ENCODE measurements at regions not wholly inside any gene's neighbourhood (a gene's known extent, or its start where the extent isn't known, plus 50 kb on each side); places are given as distances from the start of the nearest gene placed in this dataset.

DNA sequence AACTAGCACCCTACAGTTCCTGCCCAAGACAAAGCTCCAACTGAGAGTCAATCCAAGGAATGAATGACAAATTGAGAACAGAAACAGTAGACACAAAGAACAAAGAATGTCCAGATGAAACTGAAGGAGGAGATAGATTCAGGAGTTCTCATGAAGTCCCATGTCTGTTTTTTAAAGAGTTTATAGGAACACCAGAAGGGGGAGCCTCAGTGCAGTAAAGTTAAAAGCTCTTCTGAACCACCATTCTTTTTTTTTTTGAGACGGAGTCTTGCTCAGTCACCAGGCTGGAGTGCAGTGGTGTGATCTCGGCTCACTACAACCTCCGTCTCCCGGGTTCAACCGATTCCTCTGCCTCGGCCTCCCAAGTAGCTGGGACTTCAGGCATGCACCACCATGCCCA is 323.6 kb downstream of the MRPL39 start:
- CTCF ChIA-PET: interaction anchor here (0.6 to 1.5 kb wide), 15 partner anchors 10 to 931 kb away, joined by 3 to 8 read pairs (median 3); no protein-coding TSS in a partner anchor
- Histone ChIP-seq H3K36me3 (ENCODE audit: control insufficient read depth in 2 of 2, insufficient read depth in 1 of 2, low read length in 2 of 2) (no peaks in the 10 kb centered on the region), H3K4me1 (ENCODE audit: control insufficient read depth, insufficient read depth, low read length) (no peaks in the 10 kb centered on the region), H3K9me3 (ENCODE audit: control insufficient read depth, insufficient read depth, low read depth, low read length) (no peaks in the 10 kb centered on the region), H3K4me3 (ENCODE audit: low read depth, low read length) (no peak overlapping the region), H3K27ac (ENCODE audit: extremely low read depth, low read depth, low read length) (no peak overlapping the region)
- POLR2A ChIA-PET: no interaction called here
- TF ChIP-seq ZNF544 (tag by site-specific recombination; IDR thresholded peaks at IDR 0.05) (no peak), KLF10 (tag by site-specific recombination; IDR thresholded peaks at IDR 0.05) (no peak), ZBTB21 (tag by site-specific recombination; IDR thresholded peaks at IDR 0.05) (no peak)
- TF ChIP-seq, protein P1, sequence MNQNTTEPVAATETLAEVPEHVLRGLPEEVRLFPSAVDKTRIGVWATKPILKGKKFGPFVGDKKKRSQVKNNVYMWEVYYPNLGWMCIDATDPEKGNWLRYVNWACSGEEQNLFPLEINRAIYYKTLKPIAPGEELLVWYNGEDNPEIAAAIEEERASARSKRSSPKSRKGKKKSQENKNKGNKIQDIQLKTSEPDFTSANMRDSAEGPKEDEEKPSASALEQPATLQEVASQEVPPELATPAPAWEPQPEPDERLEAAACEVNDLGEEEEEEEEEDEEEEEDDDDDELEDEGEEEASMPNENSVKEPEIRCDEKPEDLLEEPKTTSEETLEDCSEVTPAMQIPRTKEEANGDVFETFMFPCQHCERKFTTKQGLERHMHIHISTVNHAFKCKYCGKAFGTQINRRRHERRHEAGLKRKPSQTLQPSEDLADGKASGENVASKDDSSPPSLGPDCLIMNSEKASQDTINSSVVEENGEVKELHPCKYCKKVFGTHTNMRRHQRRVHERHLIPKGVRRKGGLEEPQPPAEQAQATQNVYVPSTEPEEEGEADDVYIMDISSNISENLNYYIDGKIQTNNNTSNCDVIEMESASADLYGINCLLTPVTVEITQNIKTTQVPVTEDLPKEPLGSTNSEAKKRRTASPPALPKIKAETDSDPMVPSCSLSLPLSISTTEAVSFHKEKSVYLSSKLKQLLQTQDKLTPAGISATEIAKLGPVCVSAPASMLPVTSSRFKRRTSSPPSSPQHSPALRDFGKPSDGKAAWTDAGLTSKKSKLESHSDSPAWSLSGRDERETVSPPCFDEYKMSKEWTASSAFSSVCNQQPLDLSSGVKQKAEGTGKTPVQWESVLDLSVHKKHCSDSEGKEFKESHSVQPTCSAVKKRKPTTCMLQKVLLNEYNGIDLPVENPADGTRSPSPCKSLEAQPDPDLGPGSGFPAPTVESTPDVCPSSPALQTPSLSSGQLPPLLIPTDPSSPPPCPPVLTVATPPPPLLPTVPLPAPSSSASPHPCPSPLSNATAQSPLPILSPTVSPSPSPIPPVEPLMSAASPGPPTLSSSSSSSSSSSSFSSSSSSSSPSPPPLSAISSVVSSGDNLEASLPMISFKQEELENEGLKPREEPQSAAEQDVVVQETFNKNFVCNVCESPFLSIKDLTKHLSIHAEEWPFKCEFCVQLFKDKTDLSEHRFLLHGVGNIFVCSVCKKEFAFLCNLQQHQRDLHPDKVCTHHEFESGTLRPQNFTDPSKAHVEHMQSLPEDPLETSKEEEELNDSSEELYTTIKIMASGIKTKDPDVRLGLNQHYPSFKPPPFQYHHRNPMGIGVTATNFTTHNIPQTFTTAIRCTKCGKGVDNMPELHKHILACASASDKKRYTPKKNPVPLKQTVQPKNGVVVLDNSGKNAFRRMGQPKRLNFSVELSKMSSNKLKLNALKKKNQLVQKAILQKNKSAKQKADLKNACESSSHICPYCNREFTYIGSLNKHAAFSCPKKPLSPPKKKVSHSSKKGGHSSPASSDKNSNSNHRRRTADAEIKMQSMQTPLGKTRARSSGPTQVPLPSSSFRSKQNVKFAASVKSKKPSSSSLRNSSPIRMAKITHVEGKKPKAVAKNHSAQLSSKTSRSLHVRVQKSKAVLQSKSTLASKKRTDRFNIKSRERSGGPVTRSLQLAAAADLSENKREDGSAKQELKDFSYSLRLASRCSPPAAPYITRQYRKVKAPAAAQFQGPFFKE (tag by site-specific recombination; IDR thresholded peaks at IDR 0.05; ENCODE audit: borderline replicate concordance): no peak

DNA sequence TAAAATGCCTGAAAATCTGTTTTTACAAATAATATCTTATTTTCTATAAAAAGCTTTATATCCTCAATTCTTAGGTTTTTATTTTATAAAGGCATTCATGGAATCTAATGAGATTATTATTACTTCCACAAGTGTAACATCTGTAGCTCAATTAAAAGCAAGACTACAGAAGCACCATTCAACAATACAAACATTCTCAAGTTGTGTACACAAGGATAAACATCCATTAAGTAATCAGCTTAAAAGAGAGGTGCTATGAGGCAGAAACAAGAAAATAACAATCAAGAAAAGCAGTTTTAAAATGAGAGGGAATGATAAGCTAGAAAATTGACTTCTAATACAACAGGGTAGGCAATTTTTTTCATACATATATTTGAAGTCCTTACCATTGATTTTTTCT is 326.1 kb downstream of the MRPL39 start:
- Histone ChIP-seq H3K9me3 (ENCODE audit: control insufficient read depth, insufficient read depth, low read depth, low read length) (no peaks in the 10 kb centered on the region), H3K27ac (ENCODE audit: extremely low read depth, low read depth, low read length) (no peak overlapping the region), H3K4me3 (ENCODE audit: low read depth, low read length) (no peak overlapping the region), H3K36me3 (ENCODE audit: control insufficient read depth in 2 of 2, insufficient read depth in 1 of 2, low read length in 2 of 2) (no peaks in the 10 kb centered on the region), H3K4me1 (ENCODE audit: control insufficient read depth, insufficient read depth, low read length) (no peaks in the 10 kb centered on the region)
- ChIA-PET CTCF (interaction anchor here (0.6 kb wide), 1 partner anchor 9 kb away, joined by 3 read pairs; no protein-coding TSS in a partner anchor), POLR2A (no interaction called here)
- TF ChIP-seq ZNF426 (tag by site-specific recombination; IDR thresholded peaks at IDR 0.05) (no peak), ZFP41 (tag by site-specific recombination; IDR thresholded peaks at IDR 0.05; ENCODE audit: borderline replicate concordance) (no peak), PRDM4 (tag by site-specific recombination; IDR thresholded peaks at IDR 0.05) (no peak), ZNF138 (tag by site-specific recombination; IDR thresholded peaks at IDR 0.05; ENCODE audit: borderline replicate concordance) (no peak), ZSCAN18 (tag by site-specific recombination; IDR thresholded peaks at IDR 0.05) (no peak)
- TF ChIP-seq, protein P2, sequence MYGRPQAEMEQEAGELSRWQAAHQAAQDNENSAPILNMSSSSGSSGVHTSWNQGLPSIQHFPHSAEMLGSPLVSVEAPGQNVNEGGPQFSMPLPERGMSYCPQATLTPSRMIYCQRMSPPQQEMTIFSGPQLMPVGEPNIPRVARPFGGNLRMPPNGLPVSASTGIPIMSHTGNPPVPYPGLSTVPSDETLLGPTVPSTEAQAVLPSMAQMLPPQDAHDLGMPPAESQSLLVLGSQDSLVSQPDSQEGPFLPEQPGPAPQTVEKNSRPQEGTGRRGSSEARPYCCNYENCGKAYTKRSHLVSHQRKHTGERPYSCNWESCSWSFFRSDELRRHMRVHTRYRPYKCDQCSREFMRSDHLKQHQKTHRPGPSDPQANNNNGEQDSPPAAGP (tag by site-specific recombination; IDR thresholded peaks at IDR 0.05): no peak

DNA sequence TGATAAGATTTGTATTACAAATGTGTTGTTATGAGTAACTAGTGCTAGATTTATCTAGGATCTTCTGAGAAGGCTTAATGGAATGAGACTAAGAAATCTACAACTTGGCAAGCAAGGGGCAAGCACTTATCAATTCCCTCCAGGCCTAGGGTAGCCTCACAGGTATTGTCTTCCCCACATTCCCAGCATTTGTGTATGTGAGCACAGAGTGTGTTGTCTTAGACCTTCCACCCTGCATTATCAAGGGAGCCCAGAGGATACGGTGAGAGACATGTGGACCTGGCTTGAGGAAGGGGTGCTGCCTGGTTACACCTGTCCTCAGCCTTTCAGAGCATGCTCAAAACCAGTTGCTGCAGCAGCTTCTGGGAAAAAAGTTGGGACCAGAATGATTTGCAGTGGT is 327.2 kb downstream of the MRPL39 start:
- Histone ChIP-seq H3K4me3 (ENCODE audit: low read depth, low read length) (no peak overlapping the region), H3K27ac (ENCODE audit: extremely low read depth, low read depth, low read length) (no peak overlapping the region), H3K9me3 (ENCODE audit: control insufficient read depth, insufficient read depth, low read depth, low read length) (no peaks in the 10 kb centered on the region), H3K4me1 (ENCODE audit: control insufficient read depth, insufficient read depth, low read length) (no peaks in the 10 kb centered on the region), H3K36me3 (ENCODE audit: control insufficient read depth in 2 of 2, insufficient read depth in 1 of 2, low read length in 2 of 2) (no peaks in the 10 kb centered on the region)
- POLR2A ChIA-PET: no interaction called here
- TF ChIP-seq KLF9 (tag by site-specific recombination; IDR thresholded peaks at IDR 0.05; ENCODE audit: low read depth) (no peak), ZNF394 (tag by site-specific recombination; IDR thresholded peaks at IDR 0.05; ENCODE audit: borderline replicate concordance) (no peak), PRDM4 (tag by site-specific recombination; IDR thresholded peaks at IDR 0.05) (no peak), ZNF76 (tag by site-specific recombination; IDR thresholded peaks at IDR 0.05; ENCODE audit: borderline replicate concordance, low read depth) (no peak)
- TF ChIP-seq, protein P3, sequence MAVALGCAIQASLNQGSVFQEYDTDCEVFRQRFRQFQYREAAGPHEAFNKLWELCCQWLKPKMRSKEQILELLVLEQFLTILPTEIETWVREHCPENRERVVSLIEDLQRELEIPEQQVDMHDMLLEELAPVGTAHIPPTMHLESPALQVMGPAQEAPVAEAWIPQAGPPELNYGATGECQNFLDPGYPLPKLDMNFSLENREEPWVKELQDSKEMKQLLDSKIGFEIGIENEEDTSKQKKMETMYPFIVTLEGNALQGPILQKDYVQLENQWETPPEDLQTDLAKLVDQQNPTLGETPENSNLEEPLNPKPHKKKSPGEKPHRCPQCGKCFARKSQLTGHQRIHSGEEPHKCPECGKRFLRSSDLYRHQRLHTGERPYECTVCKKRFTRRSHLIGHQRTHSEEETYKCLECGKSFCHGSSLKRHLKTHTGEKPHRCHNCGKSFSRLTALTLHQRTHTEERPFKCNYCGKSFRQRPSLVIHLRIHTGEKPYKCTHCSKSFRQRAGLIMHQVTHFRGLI (tag by site-specific recombination; IDR thresholded peaks at IDR 0.05): no peak
- CTCF ChIA-PET: no interaction called here

Data from HEK293 (cell line).